ENCODE measurements at regions not wholly inside any gene's neighbourhood (a gene's known extent, or its start where the extent isn't known, plus 50 kb on each side); places are given as distances from the start of the nearest gene placed in this dataset.

- Histone ChIP-seq H3K36me3 (no peaks in the 10 kb centered on the region), H3K27ac (no peak overlapping the region), H3K9me3 (no peaks in the 10 kb centered on the region), H3K4me1 (peaks cover 7 to 24% (median 9%) of the 10 kb centered on the region in 4 donors), H3K27me3 (no peaks in the 10 kb centered on the region), H3K4me3 (no peak overlapping the region)
- intact Hi-C loops (cut with DNase I; ENCODE audit: low total_unique reads) (loop anchor here (10.0 kb wide), 1 partner anchor 372 kb away; no protein-coding TSS in a partner anchor), in situ Hi-C loops (cut with MboI; ENCODE audit: low pct_ligation_motif_present in 1 of 4, low pct_unique_long_range_greater_than_20kb in 1 of 4, low sequenced_read_pairs in 3 of 4) (loop anchor here (5.0 to 10.0 kb wide), 6 partner anchors 472 to 642 kb away; partner anchors contain the start of genes SESN3 (in 1 of the 4) and SRSF8 (in 1 of the 4))
- 88 to 100% methylated on average over 3 to 7 of the region's 7 CpGs for WGBS, 2 donors (ENCODE audit: low coverage in 1 of 2)
- TF ChIP-seq POLR2AphosphoS5 (IDR thresholded peaks at IDR 0.05), result no peak
- TF ChIP-seq CTCF (IDR thresholded peaks at IDR 0.05), result no peak
- TF ChIP-seq EP300 (IDR thresholded peaks at IDR 0.05; ENCODE audit: low read depth), result no peak
- TF ChIP-seq POLR2A (IDR thresholded peaks at IDR 0.05), result no peak
- no peak for DNase-seq
Observed at GRCh38 chr11:95706974-95707387, 82.6 kb downstream of the FAM76B start.

DNA sequence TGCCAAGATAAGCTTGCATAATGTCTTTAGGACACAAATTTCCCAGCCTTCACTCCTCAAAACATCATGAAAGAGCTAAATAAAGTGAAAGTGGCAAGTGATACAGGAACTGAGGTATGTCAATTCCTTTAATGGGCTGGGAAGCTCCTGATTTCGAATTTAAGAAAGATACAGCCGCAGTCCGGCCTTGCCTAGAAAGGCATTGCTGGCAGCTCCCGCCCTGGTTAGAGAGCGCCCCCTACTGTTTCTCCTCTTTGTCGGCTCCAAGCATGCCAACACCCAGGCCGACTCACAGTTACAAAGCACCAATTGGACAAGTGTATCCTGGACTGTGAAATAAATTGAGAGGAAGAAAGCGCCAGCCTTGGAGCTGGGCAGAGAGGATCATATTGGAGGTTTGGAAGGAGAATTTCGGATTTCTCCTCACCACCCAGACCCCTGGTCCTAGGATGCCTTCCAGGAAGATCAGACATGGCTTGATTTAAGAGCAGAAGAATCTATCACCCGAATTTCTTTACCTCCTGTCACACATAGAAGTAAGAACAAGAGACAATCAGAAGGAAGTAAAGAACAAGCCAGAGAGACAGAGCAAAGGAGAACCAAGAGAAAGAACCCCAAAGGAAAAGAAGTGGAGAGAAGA, 84.0 kb downstream of the FAM76B start:
- Histone ChIP-seq H3K36me3 (no peaks in the 10 kb centered on the region), H3K27ac (peak overlapping the region; percentile 40 to 61 (median 45)), H3K4me3 (no peak overlapping the region), H3K4me1 (peaks cover 7 to 30% (median 9%) of the 10 kb centered on the region in 4 donors), H3K27me3 (no peaks in the 10 kb centered on the region), H3K9me3 (no peaks in the 10 kb centered on the region)
- DNase-seq, result peak; percentile 88
- WGBS, 2 donors (ENCODE audit: low coverage in 1 of 2), result 8 to 17% methylated on average over 5 to 10 of the region's 10 CpGs
- no peak for TF ChIP-seq EP300 (IDR thresholded peaks at IDR 0.05; ENCODE audit: low read depth)
- no peak for TF ChIP-seq POLR2A (IDR thresholded peaks at IDR 0.05)
- TF ChIP-seq POLR2AphosphoS5 (IDR thresholded peaks at IDR 0.05), result peak in 1 of 3 donors; percentile 13
- peak; percentile 89 to 92 (median 91) for TF ChIP-seq CTCF (IDR thresholded peaks at IDR 0.05)
- in situ Hi-C loops (cut with MboI; ENCODE audit: low pct_ligation_motif_present in 1 of 4, low pct_unique_long_range_greater_than_20kb in 1 of 4, low sequenced_read_pairs in 3 of 4), result loop anchor here (5.0 to 10.0 kb wide), 6 partner anchors 471 to 641 kb away; partner anchors contain the start of genes SESN3 (in 1 of the 4) and SRSF8 (in 1 of the 4)
- intact Hi-C loops (cut with DNase I; ENCODE audit: low total_unique reads), result loop anchor here (10.0 kb wide), 1 partner anchor 371 kb away; no protein-coding TSS in a partner anchor

- no peak for TF ChIP-seq EP300 (IDR thresholded peaks at IDR 0.05; ENCODE audit: low read depth)
- no peak for TF ChIP-seq CTCF (IDR thresholded peaks at IDR 0.05)
- no peak for TF ChIP-seq POLR2A (IDR thresholded peaks at IDR 0.05)
- TF ChIP-seq POLR2AphosphoS5 (IDR thresholded peaks at IDR 0.05), result peak in 1 of 3 donors; percentile 10
Observed at GRCh38 chr11:95704865-95705264, 84.7 kb downstream of the FAM76B start.

DNA sequence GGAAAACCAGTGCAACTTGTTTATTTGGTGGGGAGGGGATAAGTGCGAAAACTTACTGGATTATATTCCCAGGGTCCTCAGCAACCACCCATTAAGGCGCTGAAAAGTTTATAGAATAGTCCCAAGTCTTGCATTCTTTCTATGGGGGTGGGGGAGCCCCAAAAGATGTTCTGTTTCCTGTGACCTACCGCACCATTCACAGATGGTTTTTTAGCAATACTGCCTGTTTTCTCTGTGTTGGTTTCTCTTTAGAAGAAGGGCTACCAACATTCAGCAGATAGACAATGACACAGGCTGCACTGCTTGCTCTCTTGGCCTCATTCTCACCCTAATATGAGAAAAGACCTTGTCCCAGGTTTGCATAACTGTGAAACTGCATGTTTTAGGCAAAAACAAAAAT, 86.5 kb downstream of the FAM76B start:
- 68 to 84% methylated on average over 3 of the region's 3 CpGs for WGBS, 2 donors (ENCODE audit: low coverage in 1 of 2)
- in situ Hi-C loops (cut with MboI; ENCODE audit: low pct_ligation_motif_present in 1 of 4, low pct_unique_long_range_greater_than_20kb in 1 of 4, low sequenced_read_pairs in 3 of 4), result loop anchor here (10.0 kb wide), 4 partner anchors 468 to 638 kb away; partner anchors contain the start of genes SESN3 (in 1 of the 4) and SRSF8 (in 1 of the 4)
- H3K27me3 ChIP-seq, result no peaks in the 10 kb centered on the region
- H3K27ac ChIP-seq, result peak overlapping the region; percentile 41 to 61 (median 52)
- H3K9me3 ChIP-seq, result no peaks in the 10 kb centered on the region
- TF ChIP-seq EP300 (IDR thresholded peaks at IDR 0.05; ENCODE audit: low read depth) (no peak), POLR2A (IDR thresholded peaks at IDR 0.05) (no peak), CTCF (IDR thresholded peaks at IDR 0.05) (no peak), POLR2AphosphoS5 (IDR thresholded peaks at IDR 0.05) (no peak)
- no peak overlapping the region for H3K4me3 ChIP-seq
- H3K36me3 ChIP-seq, result no peaks in the 10 kb centered on the region
- intact Hi-C loops (cut with DNase I; ENCODE audit: low total_unique reads), result loop anchor here (10.0 kb wide), 1 partner anchor 368 kb away; no protein-coding TSS in a partner anchor
- DNase-seq, result no peak
- peaks cover 7 to 40% (median 10%) of the 10 kb centered on the region in 4 donors for H3K4me1 ChIP-seq

More at GRCh38 chr11:95704865-95705264, 84.7 kb downstream of the FAM76B start:
- in situ Hi-C loops (cut with MboI; ENCODE audit: low pct_ligation_motif_present in 1 of 4, low pct_unique_long_range_greater_than_20kb in 1 of 4, low sequenced_read_pairs in 3 of 4) (loop anchor here (5.0 to 10.0 kb wide), 6 partner anchors 470 to 640 kb away; partner anchors contain the start of genes SESN3 (in 1 of the 4) and SRSF8 (in 1 of the 4)), intact Hi-C loops (cut with DNase I; ENCODE audit: low total_unique reads) (loop anchor here (1.0 to 10.0 kb wide), 2 partner anchors 370 to 554 kb away; no protein-coding TSS in a partner anchor)
- 17 to 23% methylated on average over 3 of the region's 3 CpGs for WGBS, 2 donors (ENCODE audit: low coverage in 1 of 2)
- H3K27me3 ChIP-seq, result no peaks in the 10 kb centered on the region
- H3K4me3 ChIP-seq, result no peak overlapping the region
- H3K36me3 ChIP-seq, result no peaks in the 10 kb centered on the region
- peak overlapping the region; percentile 40 to 61 (median 45) for H3K27ac ChIP-seq
- DNase-seq, result no peak
- H3K4me1 ChIP-seq, result peaks cover 7 to 34% (median 9%) of the 10 kb centered on the region in 4 donors
- no peaks in the 10 kb centered on the region for H3K9me3 ChIP-seq

Data from transverse colon (tissue), 4 donors.